Nephron progenitor cell (in vitro differentiated cells): ENCODE measurements at regions not wholly inside any gene's neighbourhood (a gene's known extent, or its start where the extent isn't known, plus 50 kb on each side); places are given as distances from the start of the nearest gene placed in this dataset.

ENCODE experiments used
- DNase-seq: peaks from one replicate; pipeline ENCODE4 v3.0.0; 2021
- H3K27ac Mint-ChIP-seq: 2 replicates; pipeline ENCODE4 v1.8.0; 2021; ENCODE audit warnings: mild to moderate bottlenecking, moderate library complexity, mixed read lengths
- H3K27me3 Mint-ChIP-seq: 2 replicates; pipeline ENCODE4 v1.8.0; 2021; ENCODE audit warnings: mild to moderate bottlenecking, low read depth, mixed read lengths; ENCODE audit not compliant: poor library complexity
- H3K36me3 Mint-ChIP-seq: 2 replicates; pipeline ENCODE4 v1.8.0; 2021; ENCODE audit warnings: low read depth, mixed read lengths
- H3K4me1 Mint-ChIP-seq: 2 replicates; pipeline ENCODE4 v1.8.0; 2021; ENCODE audit warnings: mixed read lengths
- H3K4me3 Mint-ChIP-seq: 2 replicates; pipeline ENCODE4 v1.8.0; 2021; ENCODE audit warnings: mild to moderate bottlenecking, moderate library complexity, mixed read lengths
- H3K9me3 Mint-ChIP-seq: 2 replicates; pipeline ENCODE4 v1.8.0; 2021; ENCODE audit warnings: mild to moderate bottlenecking, moderate library complexity, mixed read lengths
- TF ChIP-seq, protein P1 (sequence below): fragments of 200-600 bp; sonication (generic); IDR thresholded peaks from 2 replicates; pipeline ENCODE4 v1.5.0; 2021; ENCODE audit warnings: antibody characterized with exemption

DNA sequence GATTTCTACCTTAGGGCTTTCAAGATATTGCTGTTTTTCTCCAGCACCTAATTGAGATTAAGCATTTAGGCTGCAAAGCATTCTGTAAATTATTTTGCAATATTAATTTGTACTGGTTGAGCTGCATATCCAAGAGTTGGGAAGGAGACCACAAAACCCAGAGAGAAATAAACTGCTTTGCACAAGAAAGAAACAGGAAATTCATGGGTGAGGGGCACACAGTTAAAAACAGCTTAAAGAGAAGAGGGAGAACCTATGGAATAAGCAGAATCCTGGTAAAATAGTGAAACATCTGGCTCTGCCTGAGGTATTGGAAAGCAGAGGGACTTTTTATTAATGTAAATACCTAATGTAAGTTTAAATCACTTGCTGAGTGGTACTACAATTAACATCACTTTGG lies 243.0 kb downstream of the TMEM167A start:
- Mint-ChIP-seq H3K36me3 (peaks cover 16% of the 10 kb centered on the region), H3K27me3 (no peaks in the 10 kb centered on the region), H3K4me1 (peaks cover 7% of the 10 kb centered on the region), H3K4me3 (no peak overlapping the region), H3K27ac (peak overlapping the region; percentile 15), H3K9me3 (peaks cover 27% of the 10 kb centered on the region)
- TF ChIP-seq, protein P1, sequence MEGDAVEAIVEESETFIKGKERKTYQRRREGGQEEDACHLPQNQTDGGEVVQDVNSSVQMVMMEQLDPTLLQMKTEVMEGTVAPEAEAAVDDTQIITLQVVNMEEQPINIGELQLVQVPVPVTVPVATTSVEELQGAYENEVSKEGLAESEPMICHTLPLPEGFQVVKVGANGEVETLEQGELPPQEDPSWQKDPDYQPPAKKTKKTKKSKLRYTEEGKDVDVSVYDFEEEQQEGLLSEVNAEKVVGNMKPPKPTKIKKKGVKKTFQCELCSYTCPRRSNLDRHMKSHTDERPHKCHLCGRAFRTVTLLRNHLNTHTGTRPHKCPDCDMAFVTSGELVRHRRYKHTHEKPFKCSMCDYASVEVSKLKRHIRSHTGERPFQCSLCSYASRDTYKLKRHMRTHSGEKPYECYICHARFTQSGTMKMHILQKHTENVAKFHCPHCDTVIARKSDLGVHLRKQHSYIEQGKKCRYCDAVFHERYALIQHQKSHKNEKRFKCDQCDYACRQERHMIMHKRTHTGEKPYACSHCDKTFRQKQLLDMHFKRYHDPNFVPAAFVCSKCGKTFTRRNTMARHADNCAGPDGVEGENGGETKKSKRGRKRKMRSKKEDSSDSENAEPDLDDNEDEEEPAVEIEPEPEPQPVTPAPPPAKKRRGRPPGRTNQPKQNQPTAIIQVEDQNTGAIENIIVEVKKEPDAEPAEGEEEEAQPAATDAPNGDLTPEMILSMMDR: no peak
- no peak for DNase-seq

- H3K36me3 Mint-ChIP-seq: peaks cover 16% of the 10 kb centered on the region
- no peak overlapping the region for H3K27ac Mint-ChIP-seq
- no peaks in the 10 kb centered on the region for H3K4me1 Mint-ChIP-seq
- TF ChIP-seq, protein P1: no peak
- DNase-seq: no peak
- no peaks in the 10 kb centered on the region for H3K27me3 Mint-ChIP-seq
- no peak overlapping the region for H3K4me3 Mint-ChIP-seq
- H3K9me3 Mint-ChIP-seq: peaks cover 27% of the 10 kb centered on the region
Observed at GRCh38 chr5:82833277-82833676, 243.9 kb downstream of the TMEM167A start.

DNA sequence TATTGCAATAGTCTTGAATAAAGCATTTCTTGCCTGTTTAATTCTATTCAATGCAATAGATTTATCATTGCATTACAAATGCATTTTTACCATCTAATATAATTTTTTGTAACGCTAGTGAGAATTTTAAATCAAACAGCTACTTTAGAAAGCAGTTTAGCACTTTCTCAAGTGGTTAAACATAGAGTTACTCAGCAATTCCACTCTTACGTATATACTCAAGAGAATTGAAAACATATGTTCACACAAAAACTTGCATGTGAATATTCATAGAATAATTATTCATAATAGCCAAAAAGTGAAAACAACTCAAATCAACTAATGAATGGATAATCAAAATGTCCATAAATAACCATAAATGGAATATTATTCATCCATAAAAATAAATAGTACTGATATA lies 244.7 kb downstream of the TMEM167A start:
- TF ChIP-seq, protein P1: no peak
- H3K4me1 Mint-ChIP-seq: no peaks in the 10 kb centered on the region
- H3K27ac Mint-ChIP-seq: no peak overlapping the region
- H3K4me3 Mint-ChIP-seq: no peak overlapping the region
- DNase-seq: no peak
- no peaks in the 10 kb centered on the region for H3K27me3 Mint-ChIP-seq
- peaks cover 16% of the 10 kb centered on the region for H3K36me3 Mint-ChIP-seq
- H3K9me3 Mint-ChIP-seq: peaks cover 27% of the 10 kb centered on the region

DNA sequence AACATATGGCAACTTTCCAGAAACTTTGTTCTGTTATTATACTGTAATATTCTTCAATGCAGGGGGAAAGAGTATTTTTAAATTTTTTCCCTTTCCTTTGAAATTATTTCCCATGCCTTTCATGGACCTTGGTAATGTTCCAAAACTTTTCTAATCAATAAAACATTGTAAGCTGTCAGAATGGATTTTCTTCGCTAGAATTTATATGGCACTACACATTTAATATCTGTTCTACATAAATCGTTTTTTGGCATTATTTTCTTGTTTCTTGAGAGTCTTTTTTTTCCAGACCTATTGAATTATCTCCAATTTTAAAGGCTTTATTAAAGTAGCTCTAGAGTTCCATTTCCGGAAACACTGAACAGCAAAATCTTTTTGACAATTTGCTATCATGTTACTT lies 249.0 kb downstream of the TMEM167A start:
- TF ChIP-seq, protein P1: no peak
- Mint-ChIP-seq H3K36me3 (no peaks in the 10 kb centered on the region), H3K27me3 (peaks cover 3% of the 10 kb centered on the region), H3K9me3 (no peaks in the 10 kb centered on the region), H3K27ac (no peak overlapping the region), H3K4me1 (no peaks in the 10 kb centered on the region), H3K4me3 (no peak overlapping the region)
- DNase-seq: no peak

- H3K36me3 Mint-ChIP-seq: peaks cover 3% of the 10 kb centered on the region
- H3K4me1 Mint-ChIP-seq: peaks cover 4% of the 10 kb centered on the region
Observed at GRCh38 chr5:82827651-82828050, 249.5 kb downstream of the TMEM167A start.

DNA sequence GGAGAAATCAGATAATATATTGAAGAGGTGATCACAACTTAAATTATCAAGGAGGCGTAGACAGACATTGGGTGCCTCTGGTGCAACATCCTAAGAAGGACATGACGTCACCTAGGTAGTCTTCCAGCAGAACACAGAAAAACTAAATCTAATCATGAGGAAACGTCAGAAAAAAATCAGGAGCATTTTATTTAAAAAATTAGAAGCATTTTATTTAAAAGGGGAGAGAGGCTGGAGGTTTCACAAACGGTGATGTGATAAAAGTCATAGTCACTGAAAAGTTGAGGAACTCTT lies 254.6 kb downstream of the TMEM167A start:
- Mint-ChIP-seq H3K9me3 (peaks cover 6% of the 10 kb centered on the region), H3K27ac (peak overlapping the region; percentile 77), H3K27me3 (peaks cover 3% of the 10 kb centered on the region), H3K4me3 (no peak overlapping the region), H3K36me3 (peaks cover 6% of the 10 kb centered on the region), H3K4me1 (peaks cover 31% of the 10 kb centered on the region)
- no peak for DNase-seq
- TF ChIP-seq, protein P1: no peak

More at GRCh38 chr5:82827651-82828050, 249.5 kb downstream of the TMEM167A start:
- H3K27me3 Mint-ChIP-seq: peaks cover 3% of the 10 kb centered on the region
- TF ChIP-seq, protein P1: no peak
- no peak overlapping the region for H3K4me3 Mint-ChIP-seq
- no peak for DNase-seq
- no peak overlapping the region for H3K27ac Mint-ChIP-seq
- peaks cover 3% of the 10 kb centered on the region for H3K9me3 Mint-ChIP-seq
